K562 (cell line): ENCODE measurements at regions not wholly inside any gene's neighbourhood (a gene's known extent, or its start where the extent isn't known, plus 50 kb on each side); places are given as distances from the start of the nearest gene placed in this dataset.

Source experiments
- MGA ChIP-seq: fragments of 450-650 bp; IDR thresholded peaks from 2 replicates; pipeline ENCODE4 v1.6.1; 2016; ENCODE audit warnings: mild to moderate bottlenecking, moderate library complexity

DNA sequence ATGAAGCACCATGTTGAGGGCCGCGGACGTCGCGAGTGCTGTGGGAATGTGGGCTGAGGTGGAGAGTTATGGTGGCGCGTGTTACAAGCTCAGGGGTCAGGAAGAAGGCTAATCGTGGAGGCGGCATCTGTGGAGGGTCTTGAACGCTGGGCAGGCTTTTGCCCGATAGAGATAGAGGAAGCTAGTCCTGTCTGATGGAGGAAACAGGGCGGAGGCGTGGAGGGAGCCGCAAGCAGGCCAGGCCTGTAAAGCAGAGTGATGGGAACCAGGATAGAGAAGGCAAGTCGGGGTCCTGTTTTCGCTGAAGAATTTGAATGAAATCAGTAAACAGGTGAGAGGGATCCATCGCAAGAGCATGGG, 2654.3 kb upstream of the DEFB115 start (continued):
- 0 out of 2 replicates have a peak, but pooled peaks have one; percentile 30 for TF ChIP-seq MGA
- TF ChIP-seq, all 486 proteins: peak for 3; not testable (repeated sequence) for 483
